ENCODE measurements at regions not wholly inside any gene's neighbourhood (a gene's known extent, or its start where the extent isn't known, plus 50 kb on each side); places are given as distances from the start of the nearest gene placed in this dataset.

- no peak for TF ChIP-seq ELF4 (IDR thresholded peaks at IDR 0.05)
- TF ChIP-seq TARDBP (IDR thresholded peaks at IDR 0.05) = no peak
Observed at GRCh38 chr1:4515727-4516289, 138.6 kb upstream of the AJAP1 start.
